ENCODE measurements at regions not wholly inside any gene's neighbourhood (a gene's known extent, or its start where the extent isn't known, plus 50 kb on each side); places are given as distances from the start of the nearest gene placed in this dataset.

GRCh38 chr3:194941956-194942511, 256.4 kb downstream of the FAM43A start:
- TF ChIP-seq CTCF (IDR thresholded peaks at IDR 0.05 in 4 of 5, conservative IDR thresholded peaks at IDR 0.05 in 1 of 5) (no peak), POLR2A (IDR thresholded peaks at IDR 0.05) (no peak)

Measured in gastrocnemius medialis (tissue), 4 donors.